Spleen (tissue), 11 donors: ENCODE measurements at regions not wholly inside any gene's neighbourhood (a gene's known extent, or its start where the extent isn't known, plus 50 kb on each side); places are given as distances from the start of the nearest gene placed in this dataset.

Source experiments
- DNase-seq: peaks from one replicate; pipeline ENCODE4 v3.0.0-alpha.2; 2020
- H3K27ac ChIP-seq, 8 donors: fragments of 200-600 bp; sonication (generic) in 7 of 8; 1 replicate in 4 of 8; 2 replicates in 4 of 8; pipeline versions ENCODE4 v1.5.0 to v1.8.0; 2016 to 2021; ENCODE audit warnings: inconsistent platforms in 4 of 8, mild to moderate bottlenecking in 4 of 8, moderate library complexity in 1 of 8
- H3K27me3 ChIP-seq, 7 donors: fragments of 200-600 bp; sonication (generic) in 6 of 7; replicated peaks in 1 of 7; 1 replicate in 4 of 7; 2 replicates in 3 of 7; pipeline versions ENCODE4 v1.5.0 to v1.8.0; 2016 to 2021; ENCODE audit warnings: inconsistent platforms in 3 of 7, mild to moderate bottlenecking in 1 of 7
- H3K36me3 ChIP-seq, 6 donors: fragments of 200-600 bp; sonication (generic) in 5 of 6; 1 replicate in 4 of 6; 2 replicates in 2 of 6; pipeline versions ENCODE4 v1.5.0 to v1.8.0; 2016 to 2021; ENCODE audit warnings: inconsistent platforms in 2 of 6
- H3K4me1 ChIP-seq, 6 donors: fragments of 200-600 bp; sonication (generic) in 5 of 6; 1 replicate in 3 of 6; 2 replicates in 3 of 6; pipeline versions ENCODE4 v1.5.0 to v1.8.0; 2016 to 2021; ENCODE audit warnings: inconsistent platforms in 3 of 6
- H3K4me3 ChIP-seq, 8 donors: fragments of 200-600 bp; sonication (generic) in 7 of 8; 1 replicate in 4 of 8; 2 replicates in 4 of 8; pipeline versions ENCODE4 v1.5.0 to v1.8.0; 2016 to 2021; ENCODE audit warnings: inconsistent platforms in 4 of 8, mild to moderate bottlenecking in 4 of 8, moderate library complexity in 2 of 8
- H3K9me3 ChIP-seq, 8 donors: fragments of 200-600 bp; sonication (generic) in 7 of 8; 1 replicate in 4 of 8; 2 replicates in 4 of 8; pipeline versions ENCODE4 v1.5.0 to v1.8.0; 2016 to 2021; ENCODE audit warnings: inconsistent platforms in 4 of 8
- POLR2A ChIP-seq, 3 donors: fragments of 450-650 bp; IDR thresholded peaks; one replicate each; pipeline ENCODE4 v1.5.1; 2017; ENCODE audit warnings: antibody characterized with exemption in 3 of 3, mild to moderate bottlenecking in 1 of 3
- POLR2AphosphoS5 ChIP-seq, 3 donors: sonication (generic); formaldehyde crosslinking; IDR thresholded peaks; one replicate each; pipeline ENCODE4 v1.5.1; 2017; ENCODE audit warnings: antibody characterized with exemption in 3 of 3
- WGBS, 5 donors: extraction: QIAGEN DNeasy Blood & Tissue Kit in 3 of 5; methylation state at CpG; one replicate each; pipeline versions ENCODE4 v1.1.5 to v1.1.7; 2013 to 2018; 5-methylcytosine and 5-hydroxymethylcytosine counted together
- intact Hi-C: fragments of 100-400 bp; cut with DNase I; formaldehyde crosslinking; loops from one replicate; pipeline ENCODE4 v1.15.0; 2023; ENCODE audit warnings: low total_unique reads
- TF ChIP-seq, protein P1 (sequence below), 11 experiments: fragments of 200-600 bp in 7 of 11; fragments of 450-650 bp in 4 of 11; sonication (generic) in 4 of 11; IDR thresholded peaks in 8 of 11; conservative IDR thresholded peaks in 3 of 11; 1 replicate in 7 of 11; 2 replicates in 4 of 11; pipeline versions ENCODE4 v1.4.0 to v1.8.0; 2016 to 2021; ENCODE audit warnings: antibody characterized with exemption in 11 of 11, inconsistent platforms in 4 of 11, mild to moderate bottlenecking in 1 of 11
- donor health status: healthy with polysubstance abuse.
- donor health status: DM: no; HTN: no; CAD: no; lungs with moderate emphysema.
- donor health status: DM: no; HTN: no; CAD: no.
- donor health status: Bipolar disorder and iron deficiency.
- donor health status: healthy.
- donor health status: DM: no; HTN: no; CAD: no.
- donor health status: DM: yes; HTN: yes; CAD: no.

DNA sequence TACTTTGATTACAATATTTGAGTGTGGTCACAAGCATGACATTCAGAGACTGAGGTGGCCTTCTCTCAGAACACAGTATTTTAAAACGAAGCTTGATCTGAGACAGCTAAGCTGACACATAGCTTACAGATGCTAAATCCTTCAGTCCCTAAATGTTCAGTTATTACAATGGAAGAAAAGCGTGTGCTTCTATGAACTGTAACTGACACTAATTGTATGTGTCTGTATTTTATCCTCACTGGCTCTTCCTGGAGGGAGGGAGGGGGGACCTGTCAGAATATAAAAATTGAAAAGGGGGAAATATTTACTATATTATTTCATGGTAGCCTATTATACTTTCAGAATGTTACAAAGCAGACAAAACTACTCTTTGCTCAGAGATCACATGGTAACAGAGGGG is 340.2 kb downstream of the FIGN start:
- 80 to 93% (median 89%) methylated on average over 2 of the region's 2 CpGs for WGBS, 5 donors
- intact Hi-C loops: no loop called here
- Histone ChIP-seq H3K36me3 (no peaks in the 10 kb centered on the region), H3K9me3 (no peaks in the 10 kb centered on the region), H3K4me1 (no peaks in the 10 kb centered on the region), H3K27ac (no peak overlapping the region), H3K4me3 (no peak overlapping the region), H3K27me3 (no peaks in the 10 kb centered on the region)
- no peak for DNase-seq
- TF ChIP-seq, protein P1, sequence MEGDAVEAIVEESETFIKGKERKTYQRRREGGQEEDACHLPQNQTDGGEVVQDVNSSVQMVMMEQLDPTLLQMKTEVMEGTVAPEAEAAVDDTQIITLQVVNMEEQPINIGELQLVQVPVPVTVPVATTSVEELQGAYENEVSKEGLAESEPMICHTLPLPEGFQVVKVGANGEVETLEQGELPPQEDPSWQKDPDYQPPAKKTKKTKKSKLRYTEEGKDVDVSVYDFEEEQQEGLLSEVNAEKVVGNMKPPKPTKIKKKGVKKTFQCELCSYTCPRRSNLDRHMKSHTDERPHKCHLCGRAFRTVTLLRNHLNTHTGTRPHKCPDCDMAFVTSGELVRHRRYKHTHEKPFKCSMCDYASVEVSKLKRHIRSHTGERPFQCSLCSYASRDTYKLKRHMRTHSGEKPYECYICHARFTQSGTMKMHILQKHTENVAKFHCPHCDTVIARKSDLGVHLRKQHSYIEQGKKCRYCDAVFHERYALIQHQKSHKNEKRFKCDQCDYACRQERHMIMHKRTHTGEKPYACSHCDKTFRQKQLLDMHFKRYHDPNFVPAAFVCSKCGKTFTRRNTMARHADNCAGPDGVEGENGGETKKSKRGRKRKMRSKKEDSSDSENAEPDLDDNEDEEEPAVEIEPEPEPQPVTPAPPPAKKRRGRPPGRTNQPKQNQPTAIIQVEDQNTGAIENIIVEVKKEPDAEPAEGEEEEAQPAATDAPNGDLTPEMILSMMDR (IDR thresholded peaks at IDR 0.05 in 8 of 11, conservative IDR thresholded peaks at IDR 0.05 in 3 of 11): no peak

DNA sequence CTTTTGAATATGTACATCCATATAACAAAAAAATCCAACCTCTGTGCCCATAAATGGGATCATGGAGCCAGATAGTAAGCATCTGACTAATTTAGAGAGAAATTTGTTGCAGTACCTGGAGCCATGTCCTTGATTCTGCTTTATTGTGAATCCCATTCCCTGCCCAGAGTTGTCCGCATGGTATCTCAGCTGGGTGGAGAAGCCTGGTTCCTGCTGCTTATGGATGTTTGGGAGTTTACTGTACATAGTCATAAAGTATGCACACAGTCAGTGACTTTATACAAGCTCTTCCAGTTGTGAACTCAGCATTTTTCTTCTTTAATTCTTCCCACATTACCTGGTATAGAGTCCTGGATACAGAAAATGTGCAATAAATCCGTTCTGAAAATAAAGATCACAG is 346.0 kb downstream of the FIGN start:
- TF ChIP-seq POLR2A (IDR thresholded peaks at IDR 0.05): no peak
- TF ChIP-seq POLR2AphosphoS5 (IDR thresholded peaks at IDR 0.05): no peak
- TF ChIP-seq, protein P1 (IDR thresholded peaks at IDR 0.05 in 8 of 11, conservative IDR thresholded peaks at IDR 0.05 in 3 of 11): no peak
- no peak for DNase-seq
- no peaks in the 10 kb centered on the region for H3K36me3 ChIP-seq
- intact Hi-C loops: no loop called here
- no peak overlapping the region for H3K27ac ChIP-seq
- H3K9me3 ChIP-seq: no peaks in the 10 kb centered on the region
- H3K4me3 ChIP-seq: no peak overlapping the region
- WGBS, 5 donors: 78 to 88% (median 85%) methylated on average over 2 of the region's 2 CpGs
- no peaks in the 10 kb centered on the region for H3K27me3 ChIP-seq
- H3K4me1 ChIP-seq: no peaks in the 10 kb centered on the region

DNA sequence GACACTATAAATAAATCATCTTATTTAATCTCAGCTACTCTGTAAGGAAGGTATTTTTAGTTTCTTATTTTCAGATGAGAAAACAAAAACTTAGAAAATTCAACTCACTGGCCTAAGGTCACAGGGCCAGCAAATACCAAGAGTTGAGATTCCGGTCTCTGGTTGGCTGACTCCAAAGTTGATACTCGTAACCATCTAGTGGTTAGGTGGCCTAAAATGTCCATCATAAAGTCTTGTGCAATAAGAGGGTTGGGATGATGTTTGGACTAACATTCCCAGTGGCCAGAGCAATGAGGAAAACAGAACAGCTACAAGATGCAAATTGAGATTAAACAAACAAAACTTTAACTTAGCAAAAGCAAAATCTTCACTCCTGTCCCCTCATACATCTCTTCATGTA is 360.3 kb downstream of the FIGN start:
- H3K27me3 ChIP-seq: no peaks in the 10 kb centered on the region
- no peak for DNase-seq
- WGBS, 5 donors: 79 to 96% (median 85%) methylated on average over 2 of the region's 2 CpGs
- H3K4me3 ChIP-seq: no peak overlapping the region
- H3K4me1 ChIP-seq: no peaks in the 10 kb centered on the region
- TF ChIP-seq, protein P1 (IDR thresholded peaks at IDR 0.05 in 8 of 11, conservative IDR thresholded peaks at IDR 0.05 in 3 of 11): no peak
- TF ChIP-seq POLR2AphosphoS5 (IDR thresholded peaks at IDR 0.05) (no peak), POLR2A (IDR thresholded peaks at IDR 0.05) (no peak)
- intact Hi-C loops: no loop called here
- no peaks in the 10 kb centered on the region for H3K36me3 ChIP-seq
- H3K27ac ChIP-seq: no peak overlapping the region
- peaks cover 0 to 7% (median 0%) of the 10 kb centered on the region in 8 donors for H3K9me3 ChIP-seq

DNA sequence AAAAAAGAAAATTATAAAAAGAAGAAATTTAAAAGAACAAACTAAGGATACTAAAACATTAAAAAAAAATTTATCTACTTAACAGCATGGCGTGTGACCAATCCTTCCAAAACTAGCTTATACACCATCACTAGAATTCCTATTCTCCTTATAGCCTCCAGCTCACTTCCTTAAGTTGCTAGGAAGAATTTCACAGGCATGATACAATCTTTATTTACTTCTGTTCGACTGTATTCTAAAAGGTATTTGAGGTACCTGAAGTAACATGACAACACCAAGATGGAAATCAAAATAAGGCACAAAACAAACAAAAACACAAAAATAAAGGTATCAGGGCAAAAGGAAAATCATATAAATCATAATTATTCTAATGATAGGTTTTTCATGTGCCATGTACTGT is 360.7 kb downstream of the FIGN start:
- TF ChIP-seq, protein P1 (IDR thresholded peaks at IDR 0.05 in 8 of 11, conservative IDR thresholded peaks at IDR 0.05 in 3 of 11): no peak
- TF ChIP-seq POLR2AphosphoS5 (IDR thresholded peaks at IDR 0.05): no peak
- no peak for TF ChIP-seq POLR2A (IDR thresholded peaks at IDR 0.05)
- Histone ChIP-seq H3K27ac (no peak overlapping the region), H3K36me3 (no peaks in the 10 kb centered on the region), H3K4me3 (no peak overlapping the region), H3K27me3 (no peaks in the 10 kb centered on the region), H3K9me3 (peaks cover 0 to 7% (median 0%) of the 10 kb centered on the region in 8 donors), H3K4me1 (no peaks in the 10 kb centered on the region)
- intact Hi-C loops: no loop called here
- no peak for DNase-seq
- WGBS, 5 donors: 80 to 86% (median 83%) methylated on average over 2 of the region's 2 CpGs
